ENCODE measurements at regions not wholly inside any gene's neighbourhood (a gene's known extent, or its start where the extent isn't known, plus 50 kb on each side); places are given as distances from the start of the nearest gene placed in this dataset.

- H3K27ac ChIP-seq (ENCODE audit: low read depth in 1 of 2, low read length in 1 of 2) = peak overlapping the region in 1 of 2 donors; percentile 66
- no peak for TF ChIP-seq CTCF (IDR thresholded peaks at IDR 0.05; ENCODE audit: control extremely low read depth, extremely low read depth)
- peaks cover 0 to 10% (median 0%) of the 10 kb centered on the region in 5 donors for H3K4me1 ChIP-seq (ENCODE audit: control insufficient read depth in 5 of 5, insufficient read depth in 5 of 5, low read length in 5 of 5)
- no peak overlapping the region for H3K4me3 ChIP-seq
- peaks cover 0 to 4% (median 0%) of the 10 kb centered on the region in 3 donors for H3K27me3 ChIP-seq (ENCODE audit: control insufficient read depth in 3 of 3, insufficient read depth in 3 of 3, low read length in 2 of 3)
- peak; percentile 18 to 41 (median 39) for DNase-seq
- no peak for ATAC-seq (ENCODE audit: insufficient read depth, low FRiP score)
- no peaks in the 10 kb centered on the region for H3K36me3 ChIP-seq (ENCODE audit: control insufficient read depth in 4 of 4, insufficient read depth in 4 of 4, low read length in 4 of 4)
- H3K9ac ChIP-seq (ENCODE audit: insufficient read depth in 1 of 2, low read length in 2 of 2) = no peak overlapping the region
- WGBS, 2 donors = 56 to 76% methylated on average over 7 of the region's 7 CpGs
- H3K9me3 ChIP-seq (ENCODE audit: control insufficient read depth in 4 of 4, insufficient read depth in 3 of 4, low read length in 3 of 4) = peaks cover 0 to 2% (median 0%) of the 10 kb centered on the region in 4 donors
These were observed 65.0 kb upstream of the SIRPA start for GRCh38 chr20:1830240-1830639.

GRCh38 chr20:1829531-1829930 lies 65.7 kb upstream of the SIRPA start:
- no peak for TF ChIP-seq CTCF (IDR thresholded peaks at IDR 0.05; ENCODE audit: control extremely low read depth, extremely low read depth)
- Histone ChIP-seq H3K9ac (ENCODE audit: insufficient read depth in 1 of 2, low read length in 2 of 2) (no peak overlapping the region), H3K9me3 (ENCODE audit: control insufficient read depth in 4 of 4, insufficient read depth in 3 of 4, low read length in 3 of 4) (peaks cover 0 to 2% (median 0%) of the 10 kb centered on the region in 4 donors), H3K4me3 (no peak overlapping the region), H3K27me3 (ENCODE audit: control insufficient read depth in 3 of 3, insufficient read depth in 3 of 3, low read length in 2 of 3) (no peaks in the 10 kb centered on the region), H3K36me3 (ENCODE audit: control insufficient read depth in 4 of 4, insufficient read depth in 4 of 4, low read length in 4 of 4) (no peaks in the 10 kb centered on the region), H3K4me1 (ENCODE audit: control insufficient read depth in 5 of 5, insufficient read depth in 5 of 5, low read length in 5 of 5) (peaks cover 0 to 10% (median 0%) of the 10 kb centered on the region in 5 donors), H3K27ac (ENCODE audit: low read depth in 1 of 2, low read length in 1 of 2) (no peak overlapping the region)
- WGBS, 2 donors = 66 to 70% methylated on average over 9 of the region's 9 CpGs
- ATAC-seq (ENCODE audit: insufficient read depth, low FRiP score) (no peak), DNase-seq (no peak)

- Histone ChIP-seq H3K36me3 (ENCODE audit: control insufficient read depth in 4 of 4, insufficient read depth in 4 of 4, low read length in 4 of 4) (no peaks in the 10 kb centered on the region), H3K9ac (ENCODE audit: insufficient read depth in 1 of 2, low read length in 2 of 2) (no peak overlapping the region), H3K27me3 (ENCODE audit: control insufficient read depth in 3 of 3, insufficient read depth in 3 of 3, low read length in 2 of 3) (no peaks in the 10 kb centered on the region), H3K27ac (ENCODE audit: low read depth in 1 of 2, low read length in 1 of 2) (no peak overlapping the region), H3K4me1 (ENCODE audit: control insufficient read depth in 5 of 5, insufficient read depth in 5 of 5, low read length in 5 of 5) (peaks cover 0 to 12% (median 0%) of the 10 kb centered on the region in 5 donors), H3K4me3 (no peak overlapping the region), H3K9me3 (ENCODE audit: control insufficient read depth in 4 of 4, insufficient read depth in 3 of 4, low read length in 3 of 4) (peaks cover 0 to 2% (median 0%) of the 10 kb centered on the region in 4 donors)
- 59% methylated on average over 1 of the region's 1 CpG for WGBS, 2 donors
- no peak for TF ChIP-seq CTCF (IDR thresholded peaks at IDR 0.05; ENCODE audit: control extremely low read depth, extremely low read depth)
- ATAC-seq (ENCODE audit: insufficient read depth, low FRiP score) = no peak
- DNase-seq = no peak
These were observed 66.4 kb upstream of the SIRPA start for GRCh38 chr20:1828786-1829131.
